Kidney (tissue), 13 donors: ENCODE measurements at regions not wholly inside any gene's neighbourhood (a gene's known extent, or its start where the extent isn't known, plus 50 kb on each side); places are given as distances from the start of the nearest gene placed in this dataset.

Source experiments
- DNase-seq, 5 donors: peaks; one replicate each; pipeline ENCODE4 v3.0.0-alpha.2; 2013 to 2020
- FAIRE-seq: peaks from 2 replicates; lab custom pipeline; 2012; peaks lifted over from hg19 to GRCh38; lab: Jason Lieb, UNC
- H3K27ac ChIP-seq, 2 donors: one replicate each; pipeline ENCODE4 v1.7.0; 2013; ENCODE audit warnings: low read depth in 2 of 2, low read length in 2 of 2, inconsistent platforms in 1 of 2
- H3K27me3 ChIP-seq: one replicate; pipeline ENCODE4 v1.7.1; 2013; ENCODE audit warnings: low read length, inconsistent platforms; ENCODE audit not compliant: control insufficient read depth, insufficient read depth
- H3K36me3 ChIP-seq, 3 donors: one replicate each; pipeline versions ENCODE4 v1.7.0 to v1.7.1; 2013; ENCODE audit warnings: low read length in 3 of 3, control low read depth in 1 of 3, inconsistent platforms in 1 of 3; ENCODE audit not compliant: insufficient read depth in 3 of 3, control insufficient read depth in 2 of 3
- H3K4me1 ChIP-seq, 3 donors: one replicate each; pipeline versions ENCODE4 v1.7.0 to v1.7.1; 2013; ENCODE audit warnings: low read length in 3 of 3, inconsistent platforms in 1 of 3, low read depth in 1 of 3; ENCODE audit not compliant: control insufficient read depth in 2 of 3, insufficient read depth in 2 of 3
- H3K4me3 ChIP-seq, 3 donors: one replicate each; pipeline versions ENCODE4 v1.7.0 to v1.8.1; 2013; ENCODE audit warnings: low read length in 3 of 3, control low read depth in 1 of 3, inconsistent platforms in 1 of 3
- H3K9ac ChIP-seq, 3 donors: one replicate each; pipeline versions ENCODE4 v1.7.0 to v1.7.1; 2013; ENCODE audit warnings: low read length in 3 of 3, control low read depth in 1 of 3, inconsistent platforms in 1 of 3
- H3K9me3 ChIP-seq, 3 donors: one replicate each; pipeline versions ENCODE4 v1.7.0 to v1.7.1; 2013; ENCODE audit warnings: low read length in 3 of 3, control low read depth in 1 of 3, inconsistent platforms in 1 of 3; ENCODE audit not compliant: control insufficient read depth in 2 of 3, insufficient read depth in 1 of 3
- intact Hi-C: fragments of 100-400 bp; cut with DNase I; formaldehyde crosslinking; loops from one replicate; pipeline ENCODE4 v1.11.1; 2022
- TF ChIP-seq, protein P1 (sequence below): IDR thresholded peaks from 3 replicates; pipeline ENCODE4 v1.5.1; 2012; ENCODE audit warnings: mild to moderate bottlenecking, moderate library complexity, borderline replicate concordance; ENCODE audit not compliant: insufficient read depth; ENCODE audit errors: extremely low read depth
- donor health status: control.
- donor health status: control.
- donor health status: control.
- donor health status: control.
- donor health status: control.
- donor health status: DM: yes; HTN: yes; CAD: no.
- donor health status: Normal renal cell carcinoma (clear cell type).

DNA sequence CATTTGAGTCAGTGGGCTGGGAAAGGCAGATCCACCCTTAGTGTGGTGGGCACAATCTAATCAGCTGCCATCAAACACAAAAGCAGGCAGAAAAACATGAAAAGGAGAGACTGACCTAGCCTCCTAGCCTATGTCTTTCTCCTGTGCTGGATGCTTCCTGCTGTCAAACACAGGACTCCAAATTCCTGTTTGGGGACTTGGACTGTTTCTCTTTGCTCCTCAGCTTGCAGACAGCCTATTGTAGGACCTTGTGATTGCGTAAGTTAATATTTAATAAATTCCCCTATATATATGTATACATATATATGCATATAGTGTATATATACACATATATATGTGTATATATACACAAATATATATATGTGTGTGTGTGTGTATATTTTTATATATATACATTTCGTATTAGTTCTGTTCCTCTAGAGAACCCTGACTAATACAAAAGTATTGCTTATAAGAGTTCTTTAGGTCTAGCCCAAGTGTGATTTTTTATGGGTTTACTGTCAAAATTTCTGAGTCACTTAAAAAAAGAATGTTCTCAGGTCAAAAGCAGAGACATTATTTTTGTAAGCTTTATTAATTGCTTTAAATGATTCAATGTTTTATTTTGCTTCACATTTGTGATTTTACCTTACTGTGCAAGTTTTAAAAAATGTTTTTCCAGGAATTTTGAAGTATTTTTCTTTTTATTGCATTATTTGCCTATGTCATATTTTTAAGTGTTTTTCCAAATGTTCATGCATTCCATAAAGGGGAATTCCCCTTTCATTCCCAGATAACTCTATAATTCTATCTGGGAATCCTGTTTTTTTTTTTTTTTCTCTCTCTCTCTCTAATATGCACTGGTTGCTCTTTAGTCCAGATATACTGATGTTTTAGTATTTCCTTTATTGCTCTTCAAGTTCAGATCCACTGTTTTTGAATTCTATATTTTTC lies 92.1 kb upstream of the ADAMTS5 start:
- intact Hi-C loops, result no loop called here
- DNase-seq (no peak), FAIRE-seq (no peak)
- H3K4me3 ChIP-seq, result no peak overlapping the region
- no peak overlapping the region for H3K27ac ChIP-seq
- H3K9ac ChIP-seq, result no peak overlapping the region
- TF ChIP-seq, protein P1, sequence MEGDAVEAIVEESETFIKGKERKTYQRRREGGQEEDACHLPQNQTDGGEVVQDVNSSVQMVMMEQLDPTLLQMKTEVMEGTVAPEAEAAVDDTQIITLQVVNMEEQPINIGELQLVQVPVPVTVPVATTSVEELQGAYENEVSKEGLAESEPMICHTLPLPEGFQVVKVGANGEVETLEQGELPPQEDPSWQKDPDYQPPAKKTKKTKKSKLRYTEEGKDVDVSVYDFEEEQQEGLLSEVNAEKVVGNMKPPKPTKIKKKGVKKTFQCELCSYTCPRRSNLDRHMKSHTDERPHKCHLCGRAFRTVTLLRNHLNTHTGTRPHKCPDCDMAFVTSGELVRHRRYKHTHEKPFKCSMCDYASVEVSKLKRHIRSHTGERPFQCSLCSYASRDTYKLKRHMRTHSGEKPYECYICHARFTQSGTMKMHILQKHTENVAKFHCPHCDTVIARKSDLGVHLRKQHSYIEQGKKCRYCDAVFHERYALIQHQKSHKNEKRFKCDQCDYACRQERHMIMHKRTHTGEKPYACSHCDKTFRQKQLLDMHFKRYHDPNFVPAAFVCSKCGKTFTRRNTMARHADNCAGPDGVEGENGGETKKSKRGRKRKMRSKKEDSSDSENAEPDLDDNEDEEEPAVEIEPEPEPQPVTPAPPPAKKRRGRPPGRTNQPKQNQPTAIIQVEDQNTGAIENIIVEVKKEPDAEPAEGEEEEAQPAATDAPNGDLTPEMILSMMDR, result no peak
- no peaks in the 10 kb centered on the region for H3K4me1 ChIP-seq
- no peaks in the 10 kb centered on the region for H3K27me3 ChIP-seq
- no peaks in the 10 kb centered on the region for H3K36me3 ChIP-seq
- H3K9me3 ChIP-seq, result peaks cover 0 to 7% (median 0%) of the 10 kb centered on the region in 3 donors

DNA sequence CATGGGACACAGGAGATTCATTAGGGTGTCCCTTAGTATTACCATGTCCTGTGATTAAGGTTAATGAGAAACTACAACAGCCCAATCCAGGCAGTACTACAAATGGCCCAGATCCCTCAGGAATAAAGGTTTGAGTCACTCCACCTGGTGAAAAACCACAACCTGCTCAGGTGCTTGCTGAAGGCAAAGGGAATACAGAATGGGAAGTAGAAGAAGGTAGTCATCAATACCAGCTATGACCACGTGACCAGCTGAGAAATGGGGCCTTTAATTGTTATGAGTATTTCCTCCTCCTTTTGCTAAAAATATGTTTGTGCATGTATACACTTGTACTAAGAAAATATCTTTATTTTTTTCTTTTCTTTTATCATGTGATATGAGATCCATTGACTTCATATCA lies 91.1 kb upstream of the ADAMTS5 start:
- TF ChIP-seq, protein P1, result no peak
- Histone ChIP-seq H3K4me1 (no peaks in the 10 kb centered on the region), H3K4me3 (no peak overlapping the region), H3K9me3 (peaks cover 0 to 7% (median 0%) of the 10 kb centered on the region in 3 donors), H3K36me3 (no peaks in the 10 kb centered on the region), H3K27ac (no peak overlapping the region), H3K9ac (no peak overlapping the region), H3K27me3 (no peaks in the 10 kb centered on the region)
- intact Hi-C loops, result no loop called here
- DNase-seq (no peak), FAIRE-seq (no peak)

- intact Hi-C loops, result no loop called here
- TF ChIP-seq, protein P1, result no peak
- Histone ChIP-seq H3K27me3 (no peaks in the 10 kb centered on the region), H3K9me3 (no peaks in the 10 kb centered on the region), H3K9ac (no peak overlapping the region), H3K4me1 (peaks cover 0 to 5% (median 0%) of the 10 kb centered on the region in 3 donors), H3K4me3 (no peak overlapping the region), H3K36me3 (no peaks in the 10 kb centered on the region), H3K27ac (no peak overlapping the region)
- FAIRE-seq (no peak), DNase-seq (peak in 2 of 5 donors; percentile 29 to 45)
These were observed 80.9 kb upstream of the ADAMTS5 start for GRCh38 chr21:27047658-27048314.
